GOT3 (cell line): ENCODE measurements at regions not wholly inside any gene's neighbourhood (a gene's known extent, or its start where the extent isn't known, plus 50 kb on each side); places are given as distances from the start of the nearest gene placed in this dataset.
"Not testable (repeated sequence)": the region's sequence is repeated elsewhere in the genome, so short reads cannot be mapped to it uniquely, and the experiment has no call there.

Experiments
- DNase-seq: peaks from one replicate; lab custom pipeline; 2025; ENCODE audit warnings: mixed read lengths; lab: John Stamatoyannopoulos, UW

DNA sequence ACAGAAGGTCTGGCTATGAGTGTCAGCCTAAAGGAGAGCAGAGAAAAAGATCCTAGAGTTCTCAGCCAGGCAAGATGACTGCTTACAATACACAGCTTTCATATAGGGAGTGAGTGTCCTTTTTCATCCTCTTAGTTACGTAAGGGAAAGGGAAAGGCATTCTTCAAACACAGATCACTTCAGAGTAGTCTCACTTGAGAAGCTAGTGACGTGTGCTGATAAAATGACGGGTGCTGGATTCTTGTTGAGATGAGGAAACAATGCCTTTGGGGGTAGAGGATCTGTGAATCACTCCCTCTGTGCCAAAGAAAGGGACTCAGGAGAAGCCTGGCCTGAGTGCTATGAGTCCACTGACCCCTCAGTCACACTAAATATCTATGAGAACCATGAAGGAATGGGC is 117.3 kb downstream of the QRSL1 start:
- no peak for DNase-seq

DNA sequence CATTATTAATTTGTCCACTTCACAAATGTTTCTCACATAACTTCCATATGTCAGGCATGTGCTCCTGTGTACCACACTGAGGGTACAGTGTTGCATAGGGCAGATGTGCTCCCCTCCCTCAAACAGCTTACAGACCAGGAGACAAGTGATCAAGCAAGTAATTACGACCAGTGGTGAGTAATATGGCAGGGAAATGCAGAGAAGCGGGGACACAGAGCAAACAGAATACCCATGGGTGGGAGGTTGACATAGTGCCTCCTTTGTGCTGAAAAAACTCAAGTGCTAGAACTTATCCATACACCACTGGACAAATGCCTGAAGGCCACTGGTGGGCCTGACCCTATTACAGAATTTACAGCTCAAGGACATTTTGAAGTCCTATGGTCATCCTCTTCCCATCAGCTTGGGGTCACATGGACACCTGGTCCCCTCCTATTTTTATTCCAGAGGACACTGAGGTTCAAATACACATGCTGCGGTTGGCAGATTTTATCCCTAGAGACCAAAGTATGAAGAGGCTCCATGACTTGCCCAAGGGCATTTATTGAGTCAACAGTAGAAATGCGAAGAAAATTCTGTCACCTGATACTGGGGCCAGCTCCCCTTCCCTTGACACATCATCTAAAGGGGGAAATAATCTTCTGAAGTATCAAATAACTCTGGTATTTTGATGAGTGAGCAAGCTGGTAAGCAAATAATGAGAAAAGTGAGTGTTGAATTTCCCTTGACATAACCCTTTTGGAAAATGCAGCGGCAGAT is 116.6 kb downstream of the QRSL1 start:
- DNase-seq: no peak

DNA sequence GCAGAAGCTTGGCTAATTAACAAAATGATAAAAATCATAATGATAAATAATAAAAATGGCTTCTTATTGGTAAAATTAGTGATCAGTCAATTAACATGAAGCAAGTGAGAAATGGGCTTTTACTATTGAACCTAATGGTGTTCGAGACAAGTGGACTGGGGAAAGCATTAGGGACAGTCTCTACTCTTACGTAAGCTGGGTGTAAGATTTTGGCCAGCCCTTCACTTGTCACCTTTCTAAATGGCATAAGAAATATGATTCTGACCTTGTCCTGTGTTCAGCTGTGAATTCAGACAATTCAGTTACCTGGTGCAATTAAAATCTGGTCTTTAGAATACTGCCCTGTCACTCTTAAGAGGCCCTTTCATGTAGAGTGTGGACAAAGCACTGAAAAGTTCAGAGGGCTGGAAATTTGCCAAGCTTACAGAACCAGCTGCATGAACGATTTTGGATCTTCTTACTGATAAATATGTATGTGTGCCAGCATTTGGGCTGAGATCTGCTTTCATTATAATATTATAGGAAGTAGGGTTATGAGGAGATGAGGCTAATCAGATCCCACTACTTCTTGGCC is 115.9 kb downstream of the QRSL1 start:
- no peak for DNase-seq

DNA sequence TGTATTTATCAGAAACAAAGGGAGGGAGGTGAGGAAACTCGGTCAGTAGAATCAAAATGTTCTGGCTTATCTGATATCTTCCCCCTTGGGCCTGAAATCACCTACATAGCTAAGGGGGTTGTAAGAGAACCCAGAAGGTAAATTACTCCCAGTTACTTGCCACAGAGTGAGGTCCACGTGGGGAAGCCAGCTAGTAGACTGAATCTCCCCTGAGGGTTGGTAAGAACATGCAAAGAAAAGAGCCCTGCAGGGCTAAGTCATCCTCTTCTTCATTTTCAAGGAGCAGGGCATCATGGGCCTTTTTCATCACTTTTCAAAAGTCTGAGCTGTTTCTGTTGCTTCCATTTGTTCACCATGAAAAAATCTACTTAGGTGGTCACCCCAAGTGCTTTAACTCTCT is 115.4 kb downstream of the QRSL1 start:
- DNase-seq: no peak

DNA sequence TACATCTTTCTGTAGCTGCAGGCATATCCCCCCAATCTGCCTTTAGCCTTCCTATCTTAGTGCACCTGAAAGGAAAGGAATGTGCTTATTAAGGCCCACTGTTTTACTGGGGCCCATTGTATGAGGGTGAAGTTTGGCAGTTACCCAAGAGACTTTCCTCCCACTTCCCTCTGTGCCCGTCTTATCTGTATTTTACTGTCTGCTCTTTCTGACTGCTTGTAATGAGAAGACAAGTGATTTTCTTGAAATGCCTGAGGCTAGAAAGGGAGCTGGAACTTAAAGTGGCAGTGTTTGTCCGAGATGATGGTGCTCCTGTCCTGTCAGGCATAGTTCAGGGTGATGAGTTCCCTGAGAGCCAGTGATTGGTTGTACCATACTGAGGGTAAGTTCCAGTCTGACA is 114.7 kb downstream of the QRSL1 start:
- not testable (repeated sequence) for DNase-seq

DNA sequence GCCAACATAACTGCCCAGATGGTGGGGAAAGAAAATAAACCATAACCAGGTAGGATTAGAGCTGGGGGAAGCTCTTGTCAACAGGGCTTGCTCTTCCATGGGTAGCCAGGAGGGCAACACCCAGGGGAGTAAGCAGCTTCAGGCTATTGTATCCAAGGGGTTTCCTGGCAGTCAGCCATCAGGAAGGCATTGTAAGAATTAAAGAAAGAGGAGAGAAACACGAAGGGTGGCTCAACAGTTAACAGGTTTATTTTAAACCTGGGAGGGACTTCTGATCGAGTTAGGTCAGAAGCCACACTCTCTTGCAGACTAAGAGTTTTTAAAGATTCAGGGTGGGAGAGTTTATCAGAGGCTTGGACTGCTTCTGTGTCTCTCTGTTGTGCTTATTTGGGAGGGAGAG is 114.2 kb downstream of the QRSL1 start:
- no peak for DNase-seq

DNA sequence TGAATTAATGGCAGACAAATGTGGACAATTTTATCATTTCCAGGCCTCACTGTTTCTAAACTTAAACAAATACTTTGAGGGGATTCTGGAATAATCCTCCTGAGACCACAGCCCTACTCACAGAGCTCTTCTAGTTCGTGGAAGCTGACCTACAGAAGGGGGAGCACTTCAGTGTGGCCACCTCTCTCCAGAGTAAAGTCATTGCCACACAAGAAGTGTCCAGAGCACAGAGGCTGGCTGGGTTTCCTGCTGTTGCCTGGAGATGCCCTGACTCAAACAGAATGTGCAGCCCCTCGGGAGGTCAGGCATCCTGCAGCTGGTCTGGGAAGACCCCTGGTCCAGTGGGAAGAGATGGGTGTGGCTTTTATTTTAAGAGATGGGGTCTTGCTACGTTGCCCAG is 110.9 kb downstream of the QRSL1 start:
- no peak for DNase-seq

GRCh38 chr6:106739387-106739786 is 110.0 kb downstream of the QRSL1 start:
- DNase-seq: peak; percentile 14

DNA sequence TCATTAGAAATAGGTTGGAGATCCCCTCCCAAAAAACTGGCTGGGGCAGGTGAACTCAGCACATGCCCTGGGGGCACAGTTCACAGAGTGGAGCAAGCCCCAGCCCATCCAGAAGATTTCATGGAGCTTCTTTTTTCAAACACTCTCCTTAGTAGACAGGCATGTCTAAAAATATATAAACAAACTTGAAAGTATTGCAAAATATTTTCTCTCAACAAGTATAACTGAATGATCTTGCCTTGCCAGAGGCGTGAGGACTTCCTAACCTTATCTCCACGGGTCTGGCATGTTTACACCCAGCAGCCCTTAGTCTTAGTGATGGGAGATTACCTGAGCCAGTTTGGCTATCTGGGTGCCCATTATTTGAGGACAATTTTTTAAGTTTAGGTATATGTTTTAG is 107.1 kb downstream of the QRSL1 start:
- no peak for DNase-seq

GRCh38 chr6:106735828-106736227 is 106.5 kb downstream of the QRSL1 start:
- DNase-seq: no peak

GRCh38 chr6:106735136-106735633 is 105.8 kb downstream of the QRSL1 start:
- no peak for DNase-seq

DNA sequence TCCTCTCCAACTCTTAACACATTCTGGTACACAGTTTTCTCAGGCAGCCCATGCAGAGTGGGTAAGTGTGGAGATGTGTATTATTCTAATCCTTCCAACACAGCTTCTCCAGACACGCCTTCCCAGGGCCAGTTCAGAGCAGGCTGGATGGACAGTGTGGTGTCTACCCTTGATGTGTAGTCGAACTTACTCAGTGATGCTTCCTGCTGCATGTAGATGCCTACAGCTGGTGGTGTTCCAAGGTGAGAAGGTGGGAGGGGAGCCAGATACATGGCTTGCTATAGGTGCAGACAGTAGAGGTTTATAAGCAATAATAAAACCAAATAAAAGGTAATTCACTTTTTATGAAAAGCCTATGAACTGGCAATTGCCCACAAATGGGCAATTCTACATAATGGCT is 104.0 kb downstream of the QRSL1 start:
- no peak for DNase-seq

DNA sequence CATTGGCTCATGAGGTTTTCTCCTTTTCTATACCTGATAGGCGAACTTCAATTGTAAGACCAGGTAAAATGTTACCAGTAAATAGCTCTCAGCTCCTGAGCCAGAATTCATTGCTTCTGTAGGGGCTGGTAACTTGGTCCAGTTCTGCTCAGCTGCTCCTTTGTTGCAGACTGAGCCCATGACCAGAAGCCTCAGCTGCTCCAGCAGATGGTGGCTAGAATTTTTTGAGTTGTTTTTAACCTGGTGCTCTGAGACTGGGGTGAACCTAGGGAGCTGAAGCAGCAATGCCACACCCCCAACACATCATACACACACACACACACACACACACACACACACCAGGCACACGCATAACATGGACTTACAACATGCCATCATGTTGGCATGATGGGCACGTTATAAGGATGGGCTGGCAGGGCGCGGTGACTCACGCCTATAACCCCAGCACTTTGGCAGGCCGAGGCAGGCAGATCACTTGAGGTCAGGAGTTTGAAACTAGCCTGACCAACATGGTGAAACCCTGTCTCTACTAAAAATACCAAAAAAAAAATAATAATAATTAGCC is 103.1 kb downstream of the QRSL1 start:
- DNase-seq: no peak

DNA sequence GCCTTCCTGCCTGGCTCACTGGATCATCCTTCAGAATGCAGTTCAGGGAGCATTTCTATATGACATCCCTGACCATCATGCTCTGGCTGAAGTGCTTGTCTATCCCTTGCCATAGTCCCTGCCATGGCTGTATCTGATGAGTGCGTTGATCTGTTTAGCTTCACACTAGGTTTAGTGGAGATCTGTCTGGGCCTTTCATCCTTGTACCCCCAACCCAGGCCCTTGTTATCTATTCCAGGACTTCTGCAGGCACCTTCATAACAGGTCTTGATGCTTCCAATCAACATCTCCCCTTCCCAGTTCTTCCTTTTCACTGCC is 102.4 kb downstream of the QRSL1 start:
- no peak for DNase-seq

GRCh38 chr6:106731144-106731842 is 101.9 kb downstream of the QRSL1 start:
- DNase-seq: no peak

DNA sequence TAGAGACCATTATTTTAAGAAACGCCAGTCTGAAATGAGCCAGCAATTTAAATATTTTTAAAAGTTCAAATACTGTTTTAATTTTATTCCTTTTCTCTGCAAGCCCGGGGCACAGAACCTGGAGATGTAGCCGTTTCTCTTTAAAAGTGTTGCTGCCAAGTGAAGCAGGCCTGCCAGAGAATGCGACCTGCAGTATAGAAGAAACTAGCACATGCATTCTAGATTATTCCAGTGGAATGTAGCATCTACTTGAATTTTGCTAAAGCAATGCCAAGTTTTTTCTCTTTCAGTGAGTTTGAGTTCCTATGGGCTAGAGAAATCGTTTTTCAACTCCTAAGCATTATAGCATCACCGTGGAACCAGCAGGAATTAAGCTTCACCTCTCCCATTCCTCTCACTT is 101.3 kb downstream of the QRSL1 start:
- no peak for DNase-seq

- no peak for DNase-seq
Measured at GRCh38 chr6:106730264-106730663, 100.9 kb downstream of the QRSL1 start.

GRCh38 chr6:106729841-106730240 is 100.5 kb downstream of the QRSL1 start:
- no peak for DNase-seq

DNA sequence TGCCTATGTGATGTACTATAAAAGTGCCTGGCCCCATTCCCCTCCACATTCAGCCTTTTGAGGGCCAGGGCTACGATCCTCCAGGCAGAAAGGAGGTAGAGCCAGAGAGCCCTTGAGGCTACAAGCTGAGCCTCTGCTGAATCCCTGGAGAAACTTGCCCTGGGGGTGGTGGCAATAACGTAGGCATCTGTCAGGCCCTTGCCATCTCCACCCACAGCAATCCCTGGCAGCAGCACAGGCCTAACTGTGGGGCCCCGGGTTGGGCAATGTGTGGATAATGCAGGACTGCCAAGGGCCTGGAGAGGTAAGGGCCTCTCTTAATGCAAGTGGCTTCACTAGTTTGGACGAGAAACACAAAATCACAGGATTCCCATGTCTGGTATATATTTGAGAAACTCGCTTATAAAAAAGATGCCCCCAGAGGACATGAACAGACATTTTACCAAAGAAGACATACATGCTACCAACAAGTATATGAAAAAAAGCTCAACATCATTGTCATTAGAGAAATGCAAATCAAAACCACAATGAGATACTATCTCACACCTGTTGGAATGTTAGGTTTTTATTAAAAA is 99.0 kb downstream of the QRSL1 start:
- DNase-seq: no peak

GRCh38 chr6:106727480-106728149 is 98.2 kb downstream of the QRSL1 start:
- no peak for DNase-seq

- no peak for DNase-seq
Measured at GRCh38 chr6:106724848-106725247, 95.5 kb downstream of the QRSL1 start.

GRCh38 chr6:106724337-106724736 is 95.0 kb downstream of the QRSL1 start:
- no peak for DNase-seq
